SU-DHL-6 (cell line): ENCODE measurements at regions not wholly inside any gene's neighbourhood (a gene's known extent, or its start where the extent isn't known, plus 50 kb on each side); places are given as distances from the start of the nearest gene placed in this dataset.
"Not testable (repeated sequence)": the region's sequence is repeated elsewhere in the genome, so short reads cannot be mapped to it uniquely, and the experiment has no call there.

Experiments used
- EZH2phosphoT487 ChIP-seq: fragments of 200-600 bp; sonication (generic), shearing (Covaris generic); conservative IDR thresholded peaks from 2 replicates; pipeline ENCODE4 v1.6.1; 2018; ENCODE audit warnings: mild to moderate bottlenecking, antibody characterized with exemption, low read length, moderate library complexity, mixed read lengths
- TF ChIP-seq, protein P1 (sequence below): fragments of 200-600 bp; sonication (generic); IDR thresholded peaks from one replicate; pipeline ENCODE4 v1.5.1; 2017; ENCODE audit warnings: antibody characterized with exemption, mild to moderate bottlenecking, low read length, moderate library complexity; ENCODE audit not compliant: insufficient read depth, poor library complexity, severe bottlenecking

GRCh38 chr10:45539569-45539968 is 133.0 kb downstream of the ZFAND4 start:
- TF ChIP-seq, protein P1, sequence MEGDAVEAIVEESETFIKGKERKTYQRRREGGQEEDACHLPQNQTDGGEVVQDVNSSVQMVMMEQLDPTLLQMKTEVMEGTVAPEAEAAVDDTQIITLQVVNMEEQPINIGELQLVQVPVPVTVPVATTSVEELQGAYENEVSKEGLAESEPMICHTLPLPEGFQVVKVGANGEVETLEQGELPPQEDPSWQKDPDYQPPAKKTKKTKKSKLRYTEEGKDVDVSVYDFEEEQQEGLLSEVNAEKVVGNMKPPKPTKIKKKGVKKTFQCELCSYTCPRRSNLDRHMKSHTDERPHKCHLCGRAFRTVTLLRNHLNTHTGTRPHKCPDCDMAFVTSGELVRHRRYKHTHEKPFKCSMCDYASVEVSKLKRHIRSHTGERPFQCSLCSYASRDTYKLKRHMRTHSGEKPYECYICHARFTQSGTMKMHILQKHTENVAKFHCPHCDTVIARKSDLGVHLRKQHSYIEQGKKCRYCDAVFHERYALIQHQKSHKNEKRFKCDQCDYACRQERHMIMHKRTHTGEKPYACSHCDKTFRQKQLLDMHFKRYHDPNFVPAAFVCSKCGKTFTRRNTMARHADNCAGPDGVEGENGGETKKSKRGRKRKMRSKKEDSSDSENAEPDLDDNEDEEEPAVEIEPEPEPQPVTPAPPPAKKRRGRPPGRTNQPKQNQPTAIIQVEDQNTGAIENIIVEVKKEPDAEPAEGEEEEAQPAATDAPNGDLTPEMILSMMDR, result not testable (repeated sequence)
- TF ChIP-seq EZH2phosphoT487, result not testable (repeated sequence)
